Right lobe of liver (tissue), 4 donors: ENCODE measurements at regions not wholly inside any gene's neighbourhood (a gene's known extent, or its start where the extent isn't known, plus 50 kb on each side); places are given as distances from the start of the nearest gene placed in this dataset.

ENCODE experiments used
- CTCF ChIP-seq, 4 donors: fragments of 200-600 bp in 3 of 4; fragments of 450-650 bp in 1 of 4; IDR thresholded peaks; one replicate each; pipeline versions ENCODE4 v1.5.1 to v1.8.0; 2016 to 2022; ENCODE audit warnings: antibody characterized with exemption in 4 of 4, mild to moderate bottlenecking in 2 of 4
- POLR2A ChIP-seq: fragments of 450-650 bp; IDR thresholded peaks from one replicate; pipeline ENCODE4 v1.6.1; 2017; ENCODE audit warnings: antibody characterized with exemption, mild to moderate bottlenecking
- donor health status: DM: no; HTN: no; CAD: no.
- donor health status: DM: no; HTN: no; CAD: no.
- donor health status: DM: no; HTN: yes; CAD: no.

- TF ChIP-seq CTCF (IDR thresholded peaks at IDR 0.05) (no peak), POLR2A (no peak)
Measured at GRCh38 chr11:109821511-109821910, 271.7 kb upstream of the ZC3H12C start.
